HG03565 (cell line): ENCODE measurements at regions not wholly inside any gene's neighbourhood (a gene's known extent, or its start where the extent isn't known, plus 50 kb on each side); places are given as distances from the start of the nearest gene placed in this dataset.
"Not testable (repeated sequence)": the region's sequence is repeated elsewhere in the genome, so short reads cannot be mapped to it uniquely, and the experiment has no call there.

Experiments
- ATAC-seq: cut with Tn5 transposase; IDR thresholded peaks from one replicate; pipeline ENCODE4 v1.9.1; 2021; ENCODE audit warnings: mild to moderate bottlenecking, moderate library complexity; ENCODE audit not compliant: unreplicated experiment

- no peak for ATAC-seq
Measured at GRCh38 chr14:71237556-71237955, 330.3 kb downstream of the PCNX1 start.

DNA sequence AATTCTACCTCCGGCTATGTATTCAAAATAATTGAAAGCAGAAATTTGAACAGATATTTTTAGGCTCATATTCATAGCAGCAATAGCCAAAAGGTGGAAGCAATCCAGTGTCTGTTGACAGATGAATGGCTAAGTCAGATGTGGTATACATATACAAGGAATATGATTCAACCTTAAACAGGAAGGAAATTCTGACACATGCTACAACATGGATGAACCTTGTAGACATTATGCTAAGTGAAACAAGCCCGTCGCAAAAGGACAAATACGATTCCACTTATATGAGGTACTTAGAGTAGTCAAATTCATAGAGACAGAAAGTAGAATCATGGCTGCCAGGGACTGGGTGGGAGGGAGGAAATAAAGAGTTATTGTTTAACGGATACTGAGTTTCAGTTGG is 331.6 kb downstream of the PCNX1 start:
- ATAC-seq = no peak

DNA sequence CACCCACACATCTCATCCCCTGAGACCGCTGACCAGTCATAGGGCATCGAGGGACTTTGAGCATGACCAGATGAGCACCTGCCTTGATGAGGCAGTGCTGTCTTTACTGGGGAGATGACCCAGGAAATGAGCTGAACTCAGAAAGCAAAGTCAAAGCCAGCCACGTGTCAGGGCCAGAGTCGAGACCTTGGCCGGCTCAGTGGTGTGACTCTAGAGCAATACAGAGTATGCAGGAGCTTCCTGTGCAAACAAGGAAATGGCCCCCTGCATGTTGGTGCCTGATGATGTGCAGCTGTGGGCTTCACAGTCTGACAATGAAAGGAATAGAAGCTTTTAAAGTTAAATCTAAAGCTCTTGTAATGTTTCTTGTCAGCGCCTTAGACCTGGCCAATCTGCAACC is 332.9 kb downstream of the PCNX1 start:
- ATAC-seq = no peak

- no peak for ATAC-seq
Measured at GRCh38 chr14:71240866-71241520, 333.7 kb downstream of the PCNX1 start.

GRCh38 chr14:71242237-71242748 is 335.0 kb downstream of the PCNX1 start:
- no peak for ATAC-seq

GRCh38 chr14:71243697-71244096 is 336.4 kb downstream of the PCNX1 start:
- no peak for ATAC-seq

- ATAC-seq = no peak
Measured at GRCh38 chr14:71244341-71244740, 337.1 kb downstream of the PCNX1 start.

GRCh38 chr14:71245659-71246361 is 338.6 kb downstream of the PCNX1 start:
- ATAC-seq = no peak

GRCh38 chr14:71246539-71246938 is 339.3 kb downstream of the PCNX1 start:
- no peak for ATAC-seq

- ATAC-seq = no peak
Measured at GRCh38 chr14:71247106-71247505, 339.8 kb downstream of the PCNX1 start.

DNA sequence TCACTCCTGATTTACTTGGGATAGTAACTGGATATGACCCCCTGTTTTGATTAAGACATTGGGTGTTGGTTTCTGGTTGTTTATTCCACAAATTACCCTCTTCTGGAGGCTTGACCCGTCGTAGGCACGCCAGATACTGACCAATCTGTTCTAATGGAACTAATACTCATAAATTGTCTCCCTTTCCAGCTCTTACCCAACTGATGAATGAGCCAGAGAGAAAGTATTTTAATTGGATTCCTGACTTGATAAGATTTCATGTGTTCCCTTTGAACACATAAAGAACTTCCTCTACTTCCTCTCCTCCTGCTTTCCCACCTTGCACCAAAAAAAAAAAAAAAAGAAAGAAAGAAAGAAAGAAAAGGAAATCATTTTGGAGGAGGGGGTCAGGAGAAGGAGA is 340.9 kb downstream of the PCNX1 start:
- no peak for ATAC-seq

- ATAC-seq = no peak
Measured at GRCh38 chr14:71250347-71250746, 343.1 kb downstream of the PCNX1 start.

DNA sequence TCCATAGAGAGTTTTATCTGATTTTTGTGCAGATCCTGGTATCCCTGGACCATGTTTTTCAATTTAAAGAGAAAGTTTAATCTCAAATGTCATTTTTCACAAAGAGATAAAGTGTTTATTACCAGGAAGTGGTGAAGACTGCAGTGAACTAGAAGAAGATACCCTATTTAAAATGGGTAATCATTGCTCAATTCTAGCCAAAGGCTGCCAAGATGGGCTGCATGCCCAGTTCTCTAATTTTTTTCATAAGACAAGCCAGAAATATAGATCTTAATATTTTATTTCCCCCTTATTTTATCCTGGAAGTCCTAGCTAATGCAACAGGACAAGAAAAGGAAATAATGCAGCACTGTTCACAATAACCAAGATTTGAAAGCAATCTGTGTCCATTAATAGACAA is 343.5 kb downstream of the PCNX1 start:
- ATAC-seq = no peak

- ATAC-seq = not testable (repeated sequence)
Measured at GRCh38 chr14:71254091-71254719, 346.9 kb downstream of the PCNX1 start.

DNA sequence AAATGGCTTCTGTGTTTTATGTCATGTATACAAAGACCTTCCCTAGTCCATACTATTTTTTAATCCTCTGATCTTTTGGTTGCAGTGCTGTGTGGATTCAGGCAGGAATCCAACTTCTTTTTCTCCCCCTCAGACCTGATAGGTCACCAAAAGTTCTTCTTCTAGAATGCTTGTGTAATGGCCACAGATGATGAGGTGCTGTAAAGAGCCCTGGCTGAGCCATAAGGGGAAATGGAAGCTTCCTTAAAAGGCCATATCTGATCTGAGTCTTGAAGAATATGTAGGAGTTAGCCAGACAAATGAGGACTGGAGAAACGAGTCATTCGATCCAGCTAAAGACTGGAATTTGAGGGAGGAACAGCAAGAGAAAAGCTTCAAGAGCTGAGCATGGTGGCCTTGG is 353.9 kb downstream of the PCNX1 start:
- ATAC-seq = no peak

DNA sequence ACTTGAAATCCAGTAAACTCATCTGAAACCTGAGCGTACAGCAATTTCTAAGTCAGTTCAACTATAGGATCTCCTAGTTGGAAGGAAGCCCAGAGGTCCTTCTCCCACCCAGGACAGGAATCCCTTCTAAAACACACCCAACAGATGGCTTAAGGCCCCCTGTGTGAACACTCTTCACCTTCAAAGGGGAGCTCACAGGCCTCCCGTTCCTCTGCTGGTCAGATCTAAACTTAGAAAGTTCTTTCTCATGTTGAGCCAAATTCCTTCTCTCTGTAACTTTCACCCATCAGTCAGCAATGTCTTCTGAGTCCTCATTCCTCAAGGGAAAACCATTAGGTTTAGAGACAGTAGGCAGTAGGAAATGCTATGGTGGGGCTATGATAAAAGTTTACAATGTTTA is 355.2 kb downstream of the PCNX1 start:
- ATAC-seq = no peak

DNA sequence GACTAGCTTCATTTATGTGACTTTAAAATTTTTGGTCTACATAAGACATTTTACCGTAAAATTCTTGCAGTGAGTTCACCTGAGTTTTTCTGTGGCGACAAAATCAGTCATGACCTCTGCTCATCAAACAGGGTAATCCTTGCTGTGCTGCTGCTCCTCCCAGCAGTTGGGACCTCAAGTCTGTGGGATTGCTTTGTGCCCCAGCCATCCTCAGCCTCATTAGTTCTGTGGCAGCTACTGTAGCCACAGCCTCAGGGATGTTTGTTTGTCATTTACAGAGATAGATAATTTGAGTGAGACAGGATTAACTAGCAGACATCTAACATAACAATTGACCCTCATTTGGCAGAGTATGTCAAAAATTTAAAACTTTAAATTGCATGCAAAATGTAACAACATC is 357.0 kb downstream of the PCNX1 start:
- no peak for ATAC-seq

DNA sequence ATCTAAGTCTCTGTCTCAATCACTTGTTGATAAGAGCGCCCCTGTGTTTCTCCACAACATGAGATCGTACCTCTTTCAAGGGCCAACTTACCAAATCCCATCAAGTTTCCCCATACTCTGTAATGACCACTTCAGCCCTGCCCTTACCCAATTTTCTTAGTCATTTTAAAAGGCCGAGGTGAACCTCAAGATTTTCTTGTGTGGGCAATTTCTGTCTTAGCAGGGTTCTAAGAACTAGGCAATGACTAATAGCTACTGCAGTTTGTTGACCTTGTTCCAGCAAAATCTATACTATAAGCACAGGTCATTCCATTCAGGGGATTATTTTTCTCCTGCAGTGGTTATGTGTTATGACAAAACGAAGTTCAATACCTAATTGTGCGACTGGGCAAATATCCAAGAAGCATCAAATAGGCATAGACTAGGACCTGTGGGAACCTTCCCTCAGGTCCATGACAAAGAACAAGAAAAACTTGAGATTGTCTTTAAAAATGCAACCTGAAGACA is 359.8 kb downstream of the PCNX1 start:
- peak; percentile 78 for ATAC-seq

GRCh38 chr14:71267691-71268090 is 360.4 kb downstream of the PCNX1 start:
- peak; percentile 21 for ATAC-seq

DNA sequence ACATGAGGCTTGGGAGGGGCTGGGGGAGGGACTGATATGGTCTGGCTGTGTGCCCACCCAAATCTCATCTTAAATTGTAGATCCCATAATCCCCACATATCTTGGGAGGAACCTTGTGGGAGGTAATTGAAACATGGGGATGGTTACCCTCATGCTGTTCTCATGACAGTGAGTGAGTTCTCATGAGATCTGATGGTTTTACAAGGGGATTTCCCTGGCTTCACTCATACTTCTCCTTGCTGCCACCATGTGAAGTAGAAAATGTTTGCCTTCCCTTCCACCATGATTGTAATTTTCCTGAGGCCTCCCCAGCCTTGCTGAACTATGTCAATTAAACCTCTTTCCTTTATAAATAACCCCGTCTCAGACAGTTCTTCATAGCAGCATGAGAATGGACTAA is 362.9 kb downstream of the PCNX1 start:
- ATAC-seq = no peak

DNA sequence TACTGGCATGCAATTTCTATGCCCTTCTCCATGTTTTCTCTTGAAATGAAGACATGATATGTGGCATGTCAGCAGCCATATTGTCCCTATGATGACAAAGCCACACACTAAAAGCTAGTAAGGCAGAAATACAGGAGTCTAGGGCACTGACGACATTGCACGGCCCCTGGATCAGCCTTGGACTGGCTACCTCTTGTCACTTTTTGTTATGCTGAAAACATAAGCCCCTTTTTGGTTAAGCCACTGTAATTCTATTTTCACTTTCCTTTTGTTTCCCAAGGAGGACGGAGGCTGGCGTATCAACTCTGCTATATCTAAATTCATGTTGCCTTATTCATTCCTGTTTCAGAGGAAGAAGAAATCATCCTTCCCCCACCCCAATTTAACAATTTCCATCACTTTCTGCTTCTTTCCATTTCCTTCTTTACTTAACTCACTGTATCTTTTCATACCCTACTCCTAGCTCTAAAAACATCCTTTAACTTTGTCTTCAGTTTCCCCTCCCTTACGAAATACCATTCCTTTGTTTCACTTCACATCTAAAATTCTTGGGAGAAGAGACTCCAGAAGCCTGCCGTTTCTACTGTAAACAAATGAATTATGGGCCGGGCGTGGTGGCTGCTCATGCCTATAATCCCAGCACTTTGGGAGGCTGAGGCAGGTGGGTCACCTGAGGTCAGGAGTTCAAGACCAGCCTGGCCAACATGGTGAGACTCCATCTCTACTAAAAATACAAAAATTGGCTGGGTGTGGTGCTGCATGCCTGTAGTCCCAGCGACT is 364.1 kb downstream of the PCNX1 start:
- ATAC-seq = no peak
